GM21717 (cell line): ENCODE measurements at regions not wholly inside any gene's neighbourhood (a gene's known extent, or its start where the extent isn't known, plus 50 kb on each side); places are given as distances from the start of the nearest gene placed in this dataset.
"Not testable (repeated sequence)": the region's sequence is repeated elsewhere in the genome, so short reads cannot be mapped to it uniquely, and the experiment has no call there.

Experiments
- ATAC-seq: cut with Tn5 transposase; IDR thresholded peaks from one replicate; pipeline ENCODE4 v1.9.1; 2021; ENCODE audit warnings: mild to moderate bottlenecking, moderate library complexity; ENCODE audit not compliant: unreplicated experiment

GRCh38 chr2:53130441-53130943, 637.1 kb upstream of the CHAC2 start:
- ATAC-seq, result no peak

- ATAC-seq, result no peak
These were observed 637.8 kb upstream of the CHAC2 start for GRCh38 chr2:53129851-53130250.

- no peak for ATAC-seq
These were observed 640.4 kb upstream of the CHAC2 start for GRCh38 chr2:53127061-53127650.

GRCh38 chr2:53114991-53115390, 652.6 kb upstream of the CHAC2 start:
- no peak for ATAC-seq

GRCh38 chr2:53114582-53114981, 653.0 kb upstream of the CHAC2 start:
- no peak for ATAC-seq

- not testable (repeated sequence) for ATAC-seq
These were observed 655.2 kb upstream of the CHAC2 start for GRCh38 chr2:53112408-53112807.

- ATAC-seq, result no peak
These were observed 656.2 kb upstream of the CHAC2 start for GRCh38 chr2:53111406-53111805.

GRCh38 chr2:53111004-53111403, 656.6 kb upstream of the CHAC2 start:
- ATAC-seq, result no peak

- no peak for ATAC-seq
These were observed 659.4 kb upstream of the CHAC2 start for GRCh38 chr2:53108246-53108645.

GRCh38 chr2:53104263-53104662, 663.3 kb upstream of the CHAC2 start:
- no peak for ATAC-seq

GRCh38 chr2:53103679-53104078, 663.9 kb upstream of the CHAC2 start:
- ATAC-seq, result no peak

GRCh38 chr2:53098696-53099078, 668.9 kb upstream of the CHAC2 start:
- no peak for ATAC-seq

- no peak for ATAC-seq
These were observed 671.3 kb upstream of the CHAC2 start for GRCh38 chr2:53096351-53096750.

- ATAC-seq, result no peak
These were observed 671.9 kb upstream of the CHAC2 start for GRCh38 chr2:53095664-53096063.

GRCh38 chr2:53095227-53095626, 672.4 kb upstream of the CHAC2 start:
- ATAC-seq, result no peak

- ATAC-seq, result no peak
These were observed 674.2 kb upstream of the CHAC2 start for GRCh38 chr2:53093355-53093754.

GRCh38 chr2:53091183-53091582, 676.4 kb upstream of the CHAC2 start:
- ATAC-seq, result no peak

GRCh38 chr2:53087874-53088461, 679.6 kb upstream of the CHAC2 start:
- ATAC-seq, result no peak

- no peak for ATAC-seq
These were observed 680.2 kb upstream of the CHAC2 start for GRCh38 chr2:53087262-53087873.

- ATAC-seq, result no peak
These were observed 690.2 kb upstream of the CHAC2 start for GRCh38 chr2:53077413-53077812.

- ATAC-seq, result no peak
These were observed 691.8 kb upstream of the CHAC2 start for GRCh38 chr2:53075760-53076159.

- ATAC-seq, result no peak
These were observed 700.1 kb upstream of the CHAC2 start for GRCh38 chr2:53067533-53067932.
